Endodermal cell (in vitro differentiated cells): ENCODE measurements at regions not wholly inside any gene's neighbourhood (a gene's known extent, or its start where the extent isn't known, plus 50 kb on each side); places are given as distances from the start of the nearest gene placed in this dataset.

Experiments used
- DNase-seq: peaks from one replicate; pipeline ENCODE4 v3.0.0-alpha.2; 2017
- H3K27ac ChIP-seq: 2 replicates; pipeline ENCODE4 v1.5.1; 2013; ENCODE audit warnings: mild to moderate bottlenecking, low read depth, low read length, moderate library complexity
- H3K27me3 ChIP-seq: 2 replicates; pipeline ENCODE4 v1.6.1; 2013; ENCODE audit warnings: mild to moderate bottlenecking, low read length, moderate library complexity; ENCODE audit not compliant: insufficient read depth, control insufficient read depth, poor library complexity, severe bottlenecking
- H3K36me3 ChIP-seq: 2 replicates; pipeline ENCODE4 v1.7.0; 2013; ENCODE audit warnings: mild to moderate bottlenecking, low read length, moderate library complexity; ENCODE audit not compliant: control insufficient read depth, insufficient read depth
- H3K4me1 ChIP-seq: one replicate; pipeline ENCODE4 v1.7.0; 2013; ENCODE audit warnings: low read length; ENCODE audit not compliant: control insufficient read depth, insufficient read depth
- H3K4me3 ChIP-seq: 2 replicates; pipeline ENCODE4 v1.5.1; 2013; ENCODE audit warnings: mild to moderate bottlenecking, low read length, moderate library complexity
- H3K9ac ChIP-seq: 2 replicates; pipeline ENCODE4 v1.6.1; 2013; ENCODE audit warnings: mild to moderate bottlenecking, low read length, moderate library complexity; ENCODE audit not compliant: poor library complexity, severe bottlenecking; ENCODE audit errors: extremely low read depth
- H3K9me3 ChIP-seq: 2 replicates; pipeline ENCODE4 v1.6.1; 2013; ENCODE audit warnings: mild to moderate bottlenecking, low read length, moderate library complexity; ENCODE audit not compliant: control insufficient read depth
- H3K27ac Mint-ChIP-seq: 2 replicates; pipeline ENCODE4 v1.8.0; 2020; ENCODE audit warnings: mixed read lengths
- H3K27me3 Mint-ChIP-seq: 2 replicates; pipeline ENCODE4 v1.8.0; 2021; ENCODE audit warnings: mild to moderate bottlenecking, mixed read lengths; ENCODE audit not compliant: insufficient read depth
- H3K36me3 Mint-ChIP-seq: 2 replicates; pipeline ENCODE4 v1.8.0; 2020; ENCODE audit warnings: low read depth, mixed read lengths
- H3K4me1 Mint-ChIP-seq: 2 replicates; pipeline ENCODE4 v1.8.0; 2020; ENCODE audit warnings: mixed read lengths
- H3K4me3 Mint-ChIP-seq: 2 replicates; pipeline ENCODE4 v1.8.0; 2020; ENCODE audit warnings: mild to moderate bottlenecking, moderate library complexity, mixed read lengths
- H3K9me3 Mint-ChIP-seq: 2 replicates; pipeline ENCODE4 v1.8.0; 2020; ENCODE audit warnings: mild to moderate bottlenecking, mixed read lengths
- WGBS, 2 experiments: methylation state at CpG; one replicate each; pipeline versions ENCODE4 v1.1.5 to v1.1.7; 2013; ENCODE audit warnings: missing lambda C conversion rate in 2 of 2, mixed read lengths in 1 of 2; ENCODE audit not compliant: insufficient coverage in 1 of 2, insufficient read length in 1 of 2; 5-methylcytosine and 5-hydroxymethylcytosine counted together
- TF ChIP-seq, protein P1 (sequence below): fragments of 200-600 bp; sonication (generic); conservative IDR thresholded peaks from 2 replicates; pipeline ENCODE4 v1.5.0; 2021; ENCODE audit warnings: antibody characterized with exemption, mild to moderate bottlenecking

DNA sequence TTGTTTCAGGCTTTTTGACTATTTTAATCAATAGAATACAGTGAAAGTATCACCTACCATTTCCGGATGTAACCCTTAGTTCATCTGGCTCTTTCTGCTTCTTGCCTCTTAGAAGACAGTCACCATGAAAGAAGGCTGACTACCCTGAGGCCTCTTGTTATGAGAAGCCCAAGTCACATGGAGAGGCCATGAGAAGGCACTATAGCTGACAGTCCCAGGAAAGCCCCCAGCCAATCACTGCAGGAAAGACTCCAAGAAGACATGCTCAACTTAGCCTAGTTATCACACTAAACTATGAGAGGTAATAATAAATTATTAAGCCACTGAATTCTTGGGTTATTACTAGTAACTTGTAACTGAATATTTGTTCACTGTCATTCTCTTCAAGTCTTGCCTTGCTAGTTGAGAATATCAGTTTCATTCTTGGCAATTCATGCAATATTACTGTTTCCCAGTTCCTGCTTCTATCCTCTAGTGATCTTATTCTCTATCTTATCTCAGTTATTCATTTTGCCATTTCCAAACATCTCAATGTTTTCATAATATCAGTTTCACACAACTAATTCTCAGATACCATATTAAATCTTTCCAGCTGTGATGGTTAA, 57.1 kb upstream of the GUCY1A1 start:
- Mint-ChIP-seq H3K9me3 (no peaks in the 10 kb centered on the region), H3K27me3 (peaks cover 6% of the 10 kb centered on the region), H3K27ac (no peak overlapping the region), H3K4me1 (no peaks in the 10 kb centered on the region), H3K36me3 (no peaks in the 10 kb centered on the region), H3K4me3 (no peak overlapping the region)
- H3K4me1 ChIP-seq = no peaks in the 10 kb centered on the region
- TF ChIP-seq, protein P1, sequence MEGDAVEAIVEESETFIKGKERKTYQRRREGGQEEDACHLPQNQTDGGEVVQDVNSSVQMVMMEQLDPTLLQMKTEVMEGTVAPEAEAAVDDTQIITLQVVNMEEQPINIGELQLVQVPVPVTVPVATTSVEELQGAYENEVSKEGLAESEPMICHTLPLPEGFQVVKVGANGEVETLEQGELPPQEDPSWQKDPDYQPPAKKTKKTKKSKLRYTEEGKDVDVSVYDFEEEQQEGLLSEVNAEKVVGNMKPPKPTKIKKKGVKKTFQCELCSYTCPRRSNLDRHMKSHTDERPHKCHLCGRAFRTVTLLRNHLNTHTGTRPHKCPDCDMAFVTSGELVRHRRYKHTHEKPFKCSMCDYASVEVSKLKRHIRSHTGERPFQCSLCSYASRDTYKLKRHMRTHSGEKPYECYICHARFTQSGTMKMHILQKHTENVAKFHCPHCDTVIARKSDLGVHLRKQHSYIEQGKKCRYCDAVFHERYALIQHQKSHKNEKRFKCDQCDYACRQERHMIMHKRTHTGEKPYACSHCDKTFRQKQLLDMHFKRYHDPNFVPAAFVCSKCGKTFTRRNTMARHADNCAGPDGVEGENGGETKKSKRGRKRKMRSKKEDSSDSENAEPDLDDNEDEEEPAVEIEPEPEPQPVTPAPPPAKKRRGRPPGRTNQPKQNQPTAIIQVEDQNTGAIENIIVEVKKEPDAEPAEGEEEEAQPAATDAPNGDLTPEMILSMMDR = no peak
- WGBS, 2 experiments = 83 to 100% methylated on average over 1 of the region's 1 CpG
- H3K9me3 ChIP-seq = no peaks in the 10 kb centered on the region
- no peak overlapping the region for H3K27ac ChIP-seq
- no peaks in the 10 kb centered on the region for H3K27me3 ChIP-seq
- H3K9ac ChIP-seq = no peak overlapping the region
- no peak overlapping the region for H3K4me3 ChIP-seq
- no peaks in the 10 kb centered on the region for H3K36me3 ChIP-seq
- DNase-seq = no peak

DNA sequence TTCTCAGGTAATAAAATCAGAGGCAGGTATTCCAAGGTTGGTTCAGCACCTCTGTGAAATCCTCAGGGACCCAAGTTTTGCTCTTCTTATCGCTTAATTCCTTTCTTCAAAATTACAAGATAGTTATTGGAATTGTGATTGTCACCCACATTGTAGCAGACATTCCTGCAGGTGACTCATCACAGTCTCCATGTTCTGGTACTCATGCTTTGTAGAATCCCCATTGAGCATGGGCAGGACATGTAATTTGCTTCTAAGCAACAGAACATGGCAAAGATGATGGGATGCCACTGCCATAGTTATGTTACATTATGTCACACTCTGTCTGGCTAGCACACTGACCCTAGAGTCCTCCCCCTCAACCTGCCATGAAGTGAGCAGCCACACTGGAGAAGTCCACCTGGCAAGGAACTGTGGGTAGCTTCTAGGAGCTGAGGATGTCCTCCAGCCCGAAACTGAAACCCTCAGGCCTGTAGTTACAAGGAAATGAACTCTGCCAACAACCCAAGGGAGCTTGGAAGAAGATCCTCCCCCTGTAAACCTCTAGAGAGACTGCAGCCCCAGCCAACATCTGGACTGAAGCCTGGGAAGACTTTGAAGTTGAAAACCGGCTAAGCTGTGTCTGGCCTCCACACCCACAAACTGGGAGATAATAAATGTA, 58.3 kb upstream of the GUCY1A1 start:
- no peak for DNase-seq
- Histone ChIP-seq H3K36me3 (no peaks in the 10 kb centered on the region), H3K4me3 (no peak overlapping the region), H3K4me1 (no peaks in the 10 kb centered on the region), H3K27ac (no peak overlapping the region), H3K9me3 (no peaks in the 10 kb centered on the region), H3K9ac (no peak overlapping the region), H3K27me3 (no peaks in the 10 kb centered on the region)
- Mint-ChIP-seq H3K27me3 (peaks cover 5% of the 10 kb centered on the region), H3K27ac (no peak overlapping the region), H3K4me3 (no peak overlapping the region), H3K36me3 (no peaks in the 10 kb centered on the region), H3K9me3 (no peaks in the 10 kb centered on the region), H3K4me1 (no peaks in the 10 kb centered on the region)
- TF ChIP-seq, protein P1 = no peak
- 86% methylated on average over 2 of the region's 3 CpGs; no CpG with 5 or more reads in 1 of the 2 experiments for WGBS, 2 experiments

DNA sequence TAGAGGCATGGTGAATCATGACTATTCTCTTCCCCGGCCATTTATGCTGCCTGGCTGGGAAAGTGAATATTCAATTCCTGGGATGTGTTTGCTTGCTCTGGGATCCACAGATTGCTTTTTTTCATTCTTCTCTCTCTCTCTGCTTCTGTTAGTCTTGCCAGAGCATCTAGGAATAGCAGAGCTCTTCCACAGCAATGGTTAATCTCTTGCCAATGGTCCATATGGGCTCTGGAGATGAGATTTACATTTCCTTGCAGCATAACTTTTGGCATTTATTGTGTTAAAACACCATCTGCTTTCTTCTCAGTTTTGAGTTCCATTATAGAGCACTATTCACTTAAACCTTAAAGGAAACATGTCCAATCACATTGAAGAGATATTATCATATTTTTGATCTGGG, 59.2 kb upstream of the GUCY1A1 start:
- Mint-ChIP-seq H3K36me3 (no peaks in the 10 kb centered on the region), H3K27me3 (peaks cover 3% of the 10 kb centered on the region), H3K4me1 (no peaks in the 10 kb centered on the region), H3K27ac (no peak overlapping the region), H3K4me3 (no peak overlapping the region), H3K9me3 (no peaks in the 10 kb centered on the region)
- Histone ChIP-seq H3K36me3 (no peaks in the 10 kb centered on the region), H3K4me1 (no peaks in the 10 kb centered on the region), H3K27me3 (no peaks in the 10 kb centered on the region), H3K4me3 (no peak overlapping the region), H3K9ac (no peak overlapping the region), H3K9me3 (no peaks in the 10 kb centered on the region), H3K27ac (no peak overlapping the region)
- 97% methylated on average over 1 of the region's 1 CpG; no CpG with 5 or more reads in 1 of the 2 experiments for WGBS, 2 experiments
- TF ChIP-seq, protein P1 = no peak
- no peak for DNase-seq
